DMS79 treated with DMSO at 0.1 percent for 48 hours (cell line): ENCODE measurements at regions not wholly inside any gene's neighbourhood (a gene's known extent, or its start where the extent isn't known, plus 50 kb on each side); places are given as distances from the start of the nearest gene placed in this dataset.

Experiments
- DNase-seq: peaks from one replicate; lab custom pipeline; 2025; lab: John Stamatoyannopoulos, UW

DNA sequence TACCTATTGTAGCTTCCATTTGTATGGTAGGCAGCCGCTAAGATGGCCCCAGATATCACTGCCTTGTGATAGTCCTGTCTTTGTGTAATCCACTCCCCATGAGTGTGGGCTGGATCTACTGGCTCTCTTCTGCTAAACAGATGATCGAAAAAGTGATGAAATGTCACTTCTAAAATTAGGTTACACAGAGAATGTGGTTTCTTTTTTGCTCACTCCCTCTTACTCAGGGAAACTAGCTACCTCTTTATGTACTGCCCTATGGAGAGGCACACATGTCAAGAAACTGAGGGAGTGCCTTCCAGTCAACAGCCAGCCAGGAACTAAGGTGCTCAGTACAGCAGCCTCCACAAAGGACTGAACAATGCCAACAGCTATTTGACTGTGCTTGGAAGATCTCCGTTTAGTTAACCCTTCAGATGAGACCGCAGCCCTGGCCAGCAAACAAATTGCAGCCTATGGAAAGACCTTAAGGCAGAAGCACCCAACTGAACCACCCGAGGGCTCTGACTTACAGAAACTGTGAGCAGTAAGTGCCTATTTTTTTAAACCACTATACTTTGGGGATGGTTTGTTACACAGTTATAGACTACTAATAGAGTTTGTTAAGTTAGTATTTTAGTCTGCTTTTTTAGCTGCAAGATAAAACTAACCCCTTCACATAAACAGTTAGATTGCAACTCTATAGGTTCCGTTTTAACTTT, 113.2 kb upstream of the MAF start:
- no peak for DNase-seq

- no peak for DNase-seq
Measured at GRCh38 chr16:79712276-79712675, 111.7 kb upstream of the MAF start.

DNA sequence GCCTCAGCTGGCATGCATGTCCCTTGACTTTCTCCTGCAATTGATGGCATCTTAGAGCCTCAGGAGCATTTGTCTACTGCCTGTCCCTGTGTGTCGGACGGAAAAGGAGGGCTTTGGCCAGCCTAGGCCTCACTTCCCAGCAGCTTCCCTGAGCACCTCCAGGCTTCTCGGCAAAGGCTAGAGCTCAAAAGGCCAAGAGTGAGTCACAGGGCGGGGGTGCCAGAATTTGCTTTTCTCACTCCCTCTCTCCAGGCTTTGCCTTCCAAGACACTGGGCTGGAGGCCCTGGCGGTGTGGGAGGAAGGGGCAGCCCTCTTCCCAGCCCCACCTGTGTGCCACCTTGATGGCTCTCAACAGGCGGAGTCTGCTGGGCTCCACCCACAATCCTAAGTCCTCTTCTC, 107.3 kb upstream of the MAF start:
- no peak for DNase-seq

DNA sequence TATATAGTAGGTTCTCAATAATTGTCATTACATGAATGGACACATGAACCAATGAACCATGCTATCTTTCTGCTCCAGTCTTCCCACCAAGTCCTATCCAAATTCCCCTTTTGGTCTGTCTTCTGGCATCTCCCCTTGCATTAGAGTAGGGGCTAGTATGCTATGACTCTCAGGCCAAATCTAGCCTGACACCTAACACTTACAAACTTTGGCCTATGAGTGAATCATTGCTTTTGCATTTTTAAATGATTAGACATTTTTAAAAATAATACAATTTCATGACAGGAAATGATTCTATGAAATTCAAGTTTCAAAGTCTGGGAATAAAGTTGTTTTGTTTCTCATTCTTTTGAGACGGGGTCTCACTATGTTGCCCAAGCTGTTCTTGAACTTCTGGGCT, 102.5 kb upstream of the MAF start:
- no peak for DNase-seq

DNA sequence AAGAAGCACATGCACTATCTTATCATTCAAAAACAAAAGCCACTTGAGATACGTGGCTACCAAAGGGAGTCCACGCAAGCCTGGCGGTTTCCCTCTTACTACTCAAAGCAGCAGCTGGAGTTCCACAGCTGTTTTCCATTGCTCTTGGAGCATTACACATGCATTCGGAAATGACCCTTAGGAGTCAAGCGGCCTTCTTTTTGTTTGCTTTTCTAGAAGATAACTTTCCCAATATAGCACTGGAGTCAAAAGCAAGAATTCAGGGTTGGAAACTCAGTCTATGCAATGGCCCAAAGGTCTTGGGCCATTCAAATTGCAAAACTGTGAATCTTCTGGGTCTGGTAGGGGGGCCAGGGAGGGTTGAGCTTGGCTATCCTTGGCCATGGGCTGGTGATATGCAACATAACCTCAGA, 97.8 kb upstream of the MAF start:
- no peak for DNase-seq

- DNase-seq, result no peak
Measured at GRCh38 chr16:79697562-79698112, 97.1 kb upstream of the MAF start.

DNA sequence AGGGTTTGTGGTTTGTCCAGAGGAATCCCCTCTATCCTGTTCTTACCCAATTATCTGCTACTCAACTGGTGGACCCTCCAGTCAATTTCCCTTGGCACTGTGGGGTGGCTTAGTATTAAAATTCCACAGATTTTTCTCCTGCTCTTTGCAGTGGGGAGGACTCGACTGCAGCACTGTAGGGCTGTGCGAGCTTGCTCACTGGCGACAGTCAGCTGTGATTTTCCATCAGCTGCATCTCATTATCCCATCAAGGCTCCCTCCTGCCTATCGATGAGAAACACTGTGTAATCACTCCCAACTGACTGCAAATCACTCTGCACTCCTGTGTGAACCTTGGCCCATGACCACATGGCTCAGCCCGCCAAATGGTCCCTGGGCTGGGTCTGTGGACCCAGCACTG, 90.5 kb upstream of the MAF start:
- DNase-seq, result no peak

DNA sequence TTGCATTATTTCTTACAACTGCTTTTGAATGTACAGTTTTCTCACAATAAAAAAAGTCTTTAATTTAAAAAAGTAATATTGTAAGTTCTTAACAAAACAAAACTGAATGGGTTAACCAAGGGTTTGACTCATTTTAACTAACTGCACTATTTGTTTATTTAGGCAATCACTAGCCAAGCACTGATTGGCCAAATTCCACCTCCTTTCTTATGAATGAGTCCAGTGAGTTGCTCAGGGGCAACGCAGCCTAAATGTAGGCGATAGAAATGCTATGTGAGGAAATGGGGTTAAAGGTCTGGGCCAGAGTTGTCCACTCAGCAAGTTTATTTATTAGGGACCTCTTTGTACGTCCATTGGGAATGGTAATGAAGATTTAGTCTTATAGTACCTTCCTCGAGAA, 89.6 kb upstream of the MAF start:
- DNase-seq, result no peak

DNA sequence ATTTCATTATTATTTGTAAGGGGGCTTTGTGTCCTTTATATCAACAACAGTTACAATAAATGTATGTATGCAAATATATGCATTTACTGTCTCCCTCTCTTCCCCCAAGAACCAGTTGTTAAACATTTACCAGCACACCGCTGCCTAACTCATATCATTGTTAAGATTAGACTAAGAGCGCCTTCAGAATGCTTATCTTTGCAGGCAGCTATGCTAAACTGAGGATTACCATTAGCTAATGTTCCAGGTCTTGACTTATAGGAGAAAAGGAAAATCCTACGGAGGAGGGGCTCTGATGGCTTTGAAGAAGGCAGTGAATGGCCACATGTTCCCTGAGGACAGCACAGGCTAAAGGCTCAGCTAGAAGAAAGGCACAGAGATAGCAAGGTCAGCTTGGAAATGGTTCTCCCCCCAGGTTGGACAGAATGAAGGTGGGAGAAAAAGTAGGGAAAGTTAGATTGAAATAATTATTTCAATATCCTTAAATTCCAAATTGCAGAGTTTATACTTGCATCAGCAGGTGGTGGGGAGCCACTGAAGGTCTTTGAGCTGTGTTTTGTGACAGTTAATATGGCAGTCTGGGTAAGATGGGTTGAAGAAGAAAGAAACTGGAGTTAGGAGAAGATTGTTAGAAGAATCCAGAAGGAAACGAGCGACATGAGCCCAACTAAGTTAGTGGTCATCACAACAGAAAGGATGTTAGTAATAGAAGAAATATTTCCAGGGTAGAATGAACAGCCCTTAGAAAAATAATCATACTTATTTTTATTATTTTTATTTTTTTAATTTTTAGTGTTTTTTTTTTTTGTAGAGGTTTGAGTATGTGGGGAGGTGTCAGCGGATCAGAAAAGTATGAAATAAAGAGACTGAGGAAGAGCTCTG, 87.0 kb upstream of the MAF start:
- DNase-seq, result no peak

DNA sequence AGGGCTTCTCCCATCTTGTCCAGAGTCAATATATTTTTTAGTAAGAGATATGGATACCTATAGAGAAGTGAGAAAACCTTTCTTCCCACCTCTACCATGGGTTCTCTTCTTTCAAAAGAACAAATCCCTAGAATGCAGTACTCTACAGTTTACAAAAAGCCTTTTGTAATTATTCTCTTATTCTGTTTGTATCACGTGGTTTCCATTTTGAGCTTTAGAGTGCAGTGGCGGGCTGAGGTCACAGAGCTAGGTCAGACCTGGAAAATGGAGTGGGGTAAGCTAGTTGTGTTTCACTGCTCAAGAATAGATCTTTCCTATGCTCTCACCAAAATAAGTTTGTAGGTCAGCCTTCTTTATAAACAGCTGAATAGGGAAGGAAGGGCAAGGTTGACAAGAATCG, 85.3 kb upstream of the MAF start:
- DNase-seq, result no peak

DNA sequence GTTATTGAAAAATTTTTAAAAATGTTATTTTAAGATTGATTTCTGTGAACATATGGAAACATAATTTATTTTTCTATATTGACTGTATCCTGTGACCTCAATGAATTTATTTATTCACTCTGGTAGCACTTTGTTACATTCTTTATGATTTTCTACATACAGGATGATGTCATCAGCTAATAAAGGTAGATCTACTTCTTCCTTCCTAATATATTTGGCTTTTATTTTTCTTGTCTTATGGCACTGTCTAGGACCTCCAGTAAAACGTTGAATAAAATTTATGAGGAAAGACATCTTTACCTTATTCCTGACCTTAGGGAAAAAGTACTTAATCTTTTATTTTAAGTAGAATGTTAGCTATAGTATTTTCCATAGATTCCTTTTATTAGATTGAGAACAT, 78.8 kb upstream of the MAF start:
- no peak for DNase-seq

DNA sequence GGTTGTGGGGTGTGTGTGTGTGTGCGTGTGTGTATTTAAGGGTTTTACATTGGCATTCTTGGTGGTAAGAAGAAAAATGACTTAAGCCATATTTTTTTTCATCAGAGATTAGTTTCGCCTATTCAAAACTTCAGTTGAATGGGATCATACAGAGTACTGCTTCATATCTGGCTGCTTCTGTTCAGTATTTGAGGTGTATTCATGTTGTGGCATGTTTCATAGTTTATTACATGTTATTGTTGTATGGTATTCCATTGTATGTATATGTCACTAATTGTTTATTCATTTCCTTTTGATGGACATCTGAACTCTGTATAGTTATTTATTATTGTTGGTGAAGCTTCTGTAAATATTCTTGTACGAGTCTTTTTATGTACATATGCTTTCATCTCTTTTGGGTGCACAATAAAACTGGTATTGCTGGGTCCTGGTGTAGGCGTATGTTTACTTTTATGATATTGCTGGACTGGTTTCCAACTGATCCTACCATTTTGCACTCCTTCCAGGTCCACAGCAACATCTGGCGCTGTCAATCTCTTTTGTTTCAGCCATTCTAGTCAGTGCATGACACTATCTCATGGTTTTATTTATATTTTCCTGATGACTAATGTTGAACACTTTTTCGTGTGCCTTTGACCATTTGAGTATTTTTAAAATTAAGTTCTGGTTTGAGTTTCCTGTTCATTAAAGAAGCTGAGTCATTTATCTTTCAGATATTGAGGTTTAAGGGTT, 77.4 kb upstream of the MAF start:
- no peak for DNase-seq

GRCh38 chr16:79673635-79674034, 73.1 kb upstream of the MAF start:
- DNase-seq, result no peak

DNA sequence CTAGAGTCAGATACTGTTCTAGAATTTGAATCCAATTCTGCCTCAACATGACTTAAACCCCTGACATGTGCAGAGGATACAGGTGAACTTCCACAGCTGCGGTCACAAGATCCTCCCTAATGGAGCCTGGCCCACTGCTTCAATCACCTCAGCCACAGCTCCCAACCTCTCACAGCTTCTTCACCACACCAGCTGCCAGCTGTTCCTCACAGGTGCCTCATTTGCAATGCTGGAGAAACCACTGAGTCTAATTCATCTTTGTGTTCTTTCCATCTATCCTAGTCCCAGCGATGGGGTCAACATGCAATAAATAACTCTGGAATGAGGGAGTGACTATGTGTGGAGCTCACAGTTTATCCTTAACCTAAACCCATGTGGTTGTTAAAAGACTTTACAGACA, 72.0 kb upstream of the MAF start:
- no peak for DNase-seq

DNA sequence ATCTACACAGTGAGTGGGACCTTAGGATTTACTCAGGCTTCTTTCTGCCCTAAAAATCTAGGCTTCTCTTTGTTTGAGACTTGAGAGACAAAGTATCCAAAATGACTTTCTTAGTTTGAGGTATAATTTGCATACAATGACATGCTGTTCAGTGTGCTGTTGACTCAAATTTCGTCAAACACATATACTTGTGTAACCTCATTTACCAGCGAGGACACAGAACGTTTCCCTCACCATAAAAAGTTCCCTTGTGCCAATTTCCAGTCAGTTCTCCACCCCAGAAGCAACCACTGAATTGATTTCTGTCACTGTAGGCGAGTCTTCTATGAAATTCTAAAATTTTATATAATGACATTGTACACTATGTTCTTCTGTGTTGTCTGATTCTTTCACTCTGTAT, 68.0 kb upstream of the MAF start:
- no peak for DNase-seq

- no peak for DNase-seq
Measured at GRCh38 chr16:79665970-79666369, 65.4 kb upstream of the MAF start.

- no peak for DNase-seq
Measured at GRCh38 chr16:79664407-79664806, 63.9 kb upstream of the MAF start.

DNA sequence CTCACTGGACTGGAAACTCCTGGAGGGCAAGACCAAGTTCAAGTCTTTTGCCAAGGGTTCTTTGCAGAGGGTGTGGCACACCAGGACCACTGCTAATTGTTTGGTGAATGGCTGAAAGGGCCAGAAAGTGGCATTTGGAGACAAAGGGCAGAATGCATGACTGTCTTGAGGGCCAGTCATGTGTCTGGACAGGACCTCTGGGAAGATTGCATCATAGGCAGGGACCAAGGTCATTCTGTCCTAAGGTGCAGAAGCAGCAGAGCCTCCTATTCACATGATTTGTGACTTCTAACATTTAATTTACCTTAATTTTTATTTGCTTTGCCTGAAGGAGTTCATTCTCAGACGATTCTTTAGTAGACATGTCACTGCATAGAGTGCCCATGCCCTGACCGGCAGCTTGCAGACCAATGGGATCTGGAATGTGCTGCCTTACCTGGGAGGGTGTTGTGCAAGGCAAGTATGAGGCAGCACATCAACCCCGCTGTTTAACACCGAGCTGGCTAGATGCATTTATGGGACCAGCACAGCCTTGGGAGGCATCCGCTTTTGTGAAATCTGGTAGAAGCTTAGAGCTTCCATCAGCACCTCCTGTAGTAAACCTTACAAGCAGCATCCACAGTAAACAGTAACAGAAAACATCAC, 62.3 kb upstream of the MAF start:
- no peak for DNase-seq

DNA sequence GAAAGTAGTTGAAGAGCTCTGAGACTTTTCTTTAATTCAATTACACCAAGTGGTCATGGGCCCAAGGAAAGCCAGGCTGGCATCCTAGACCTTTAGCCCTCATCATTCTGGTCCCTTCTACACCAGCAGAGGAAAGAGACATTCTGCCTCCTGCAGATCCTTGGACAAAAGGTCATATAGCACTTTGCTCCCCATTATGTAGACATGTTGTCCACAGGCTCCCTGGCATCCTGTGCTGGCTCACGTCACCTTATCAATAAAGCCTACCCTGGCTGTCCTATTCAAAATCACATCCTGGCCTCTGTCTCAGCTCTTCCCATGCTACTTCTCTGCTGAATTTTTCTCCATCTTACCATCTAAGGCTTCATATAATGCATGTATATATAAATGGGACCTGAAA, 61.6 kb upstream of the MAF start:
- no peak for DNase-seq

- no peak for DNase-seq
Measured at GRCh38 chr16:79661578-79661977, 61.0 kb upstream of the MAF start.

- DNase-seq, result no peak
Measured at GRCh38 chr16:79659344-79659743, 58.8 kb upstream of the MAF start.
